Body of pancreas (tissue), 4 donors: ENCODE measurements at regions not wholly inside any gene's neighbourhood (a gene's known extent, or its start where the extent isn't known, plus 50 kb on each side); places are given as distances from the start of the nearest gene placed in this dataset.

Source experiments
- ATAC-seq: fragments of 150-250 bp; one replicate; pipeline ENCODE4 v1.9.1; 2016
- DNase-seq, 4 donors: peaks; one replicate each; pipeline ENCODE4 v3.0.0-alpha.2; 2019
- H3K27ac ChIP-seq, 4 donors: fragments of 200-600 bp; sonication (generic); 1 replicate in 3 of 4; 2 replicates in 1 of 4; pipeline versions ENCODE4 v1.5.1 to v1.6.1; 2016 to 2019; ENCODE audit warnings: mild to moderate bottlenecking in 1 of 4, mixed read lengths in 1 of 4, moderate library complexity in 1 of 4
- H3K27me3 ChIP-seq, 2 donors: fragments of 200-600 bp; sonication (generic); one replicate each; pipeline ENCODE4 v1.6.0; 2016; ENCODE audit warnings: mild to moderate bottlenecking in 1 of 2
- H3K36me3 ChIP-seq, 2 donors: fragments of 200-600 bp; sonication (generic); replicated peaks in 1 of 2; 2 replicates each; pipeline ENCODE4 v1.5.1; 2016; ENCODE audit warnings: low read depth in 2 of 2; ENCODE audit not compliant: insufficient read depth in 1 of 2
- H3K4me1 ChIP-seq: fragments of 200-600 bp; sonication (generic); one replicate; pipeline ENCODE4 v1.6.0; 2016
- H3K4me3 ChIP-seq, 2 donors: fragments of 200-600 bp; sonication (generic); 1 replicate in 1 of 2; 2 replicates in 1 of 2; pipeline ENCODE4 v1.5.1; 2016 to 2019
- H3K9me3 ChIP-seq, 3 donors: fragments of 200-600 bp; sonication (generic); 1 replicate in 2 of 3; 2 replicates in 1 of 3; pipeline ENCODE4 v1.5.1; 2016
- CTCF ChIP-seq, 7 experiments: fragments of 450-650 bp in 4 of 7; fragments of 200-600 bp in 3 of 7; sonication (generic) in 3 of 7; IDR thresholded peaks; one replicate each; pipeline ENCODE4 v1.5.1; 2016 to 2019; ENCODE audit warnings: antibody characterized with exemption in 7 of 7
- POLR2A ChIP-seq, 3 donors: fragments of 450-650 bp; IDR thresholded peaks; one replicate each; pipeline ENCODE4 v1.6.1; 2016; ENCODE audit warnings: antibody characterized with exemption in 3 of 3, mild to moderate bottlenecking in 2 of 3
- WGBS, 2 donors: methylation state at CpG; one replicate each; pipeline ENCODE4 v1.1.5; 2017; 5-methylcytosine and 5-hydroxymethylcytosine counted together
- intact Hi-C: fragments of 100-400 bp; cut with DNase I; formaldehyde crosslinking; loops from one replicate; pipeline ENCODE4 v1.15.1; 2023

DNA sequence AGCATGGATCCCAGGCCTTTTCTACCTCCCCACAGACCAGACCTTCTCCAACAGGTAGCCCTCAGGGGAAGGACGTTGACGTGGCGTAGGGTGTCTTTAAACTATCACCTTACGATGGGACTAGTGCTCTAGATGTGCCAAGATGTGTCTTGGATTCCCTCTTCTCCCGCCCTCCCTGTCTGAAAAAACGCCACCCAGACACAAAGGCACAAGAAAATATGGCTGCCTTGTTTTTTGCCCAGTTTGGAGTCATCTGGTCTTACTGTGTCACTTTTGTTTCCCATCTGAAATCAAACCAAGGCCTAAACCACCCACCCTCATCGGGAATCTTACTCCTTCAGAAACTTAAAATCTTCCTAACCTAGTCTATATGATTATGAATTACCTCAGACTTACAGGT lies 235.4 kb downstream of the OR13H1 start:
- Histone ChIP-seq H3K4me3 (no peak overlapping the region), H3K4me1 (no peaks in the 10 kb centered on the region), H3K27ac (peak overlapping the region in 2 of 4 donors; percentile 25 to 49), H3K9me3 (no peaks in the 10 kb centered on the region), H3K36me3 (no peaks in the 10 kb centered on the region), H3K27me3 (no peaks in the 10 kb centered on the region)
- intact Hi-C loops, result no loop called here
- 94 to 96% methylated on average over 6 to 7 of the region's 7 CpGs for WGBS, 2 donors
- no peak for DNase-seq
- ATAC-seq, result no peak
- no peak for TF ChIP-seq POLR2A (IDR thresholded peaks at IDR 0.05)
- TF ChIP-seq CTCF (IDR thresholded peaks at IDR 0.05), result no peak

DNA sequence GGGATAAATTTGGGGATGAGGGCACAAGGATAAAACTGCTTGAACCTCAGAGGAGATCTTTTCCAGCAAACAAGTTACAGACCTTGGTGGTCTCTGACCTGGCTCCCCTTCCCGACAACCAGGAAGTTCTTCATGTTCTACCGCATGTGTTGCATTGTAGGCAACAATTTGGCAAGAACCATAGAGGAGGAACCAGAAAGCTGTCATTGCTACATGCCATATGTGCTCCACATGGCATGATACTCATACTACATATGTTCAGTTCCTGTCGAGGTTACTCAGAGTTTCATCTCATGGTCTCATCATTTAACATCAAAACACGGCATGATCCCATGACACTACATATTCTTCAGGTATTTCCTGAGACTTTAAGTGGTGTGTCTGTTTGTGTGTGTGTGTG lies 235.9 kb downstream of the OR13H1 start:
- DNase-seq (no peak), ATAC-seq (no peak)
- TF ChIP-seq POLR2A (IDR thresholded peaks at IDR 0.05), result no peak
- TF ChIP-seq CTCF (IDR thresholded peaks at IDR 0.05), result no peak
- Histone ChIP-seq H3K27ac (no peak overlapping the region), H3K27me3 (no peaks in the 10 kb centered on the region), H3K9me3 (no peaks in the 10 kb centered on the region), H3K36me3 (no peaks in the 10 kb centered on the region), H3K4me1 (no peaks in the 10 kb centered on the region), H3K4me3 (no peak overlapping the region)
- intact Hi-C loops, result no loop called here
- WGBS, 2 donors, result 85 to 92% methylated on average over 4 of the region's 4 CpGs

DNA sequence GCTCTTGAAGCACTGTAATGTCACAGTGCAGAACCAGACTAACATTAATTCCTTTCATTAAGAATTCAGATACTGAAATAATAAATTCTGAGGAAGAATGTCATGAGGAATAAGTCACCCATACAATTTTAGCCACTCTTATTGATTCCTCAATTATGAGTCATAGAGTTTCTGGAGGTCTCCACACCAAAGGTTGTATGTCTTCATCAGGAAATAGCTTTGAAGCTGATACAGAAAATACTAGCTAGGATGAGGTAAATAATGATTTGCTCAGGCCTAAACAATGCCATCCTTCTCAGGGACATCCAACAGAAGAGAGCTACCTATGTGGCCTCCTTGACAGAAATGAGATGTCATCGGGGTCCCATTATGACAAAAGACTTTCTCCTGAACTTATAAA lies 238.8 kb downstream of the OR13H1 start:
- Histone ChIP-seq H3K4me3 (no peak overlapping the region), H3K36me3 (no peaks in the 10 kb centered on the region), H3K27me3 (no peaks in the 10 kb centered on the region), H3K27ac (no peak overlapping the region), H3K4me1 (no peaks in the 10 kb centered on the region), H3K9me3 (no peaks in the 10 kb centered on the region)
- no peak for TF ChIP-seq POLR2A (IDR thresholded peaks at IDR 0.05)
- WGBS, 2 donors, result 100% methylated on average over 1 of the region's 1 CpG; no CpG with 5 or more reads in 1 of the 2 donors
- no peak for ATAC-seq
- intact Hi-C loops, result no loop called here
- DNase-seq, result no peak

- no peaks in the 10 kb centered on the region for H3K4me1 ChIP-seq
- TF ChIP-seq CTCF (IDR thresholded peaks at IDR 0.05) (peak in 2 of 7 experiments; percentile 83 to 89), POLR2A (IDR thresholded peaks at IDR 0.05) (no peak)
- H3K27ac ChIP-seq, result peak overlapping the region in 1 of 4 donors; percentile 24
- H3K27me3 ChIP-seq, result no peaks in the 10 kb centered on the region
- intact Hi-C loops, result no loop called here
- DNase-seq (peak in 2 of 4 donors; percentile 87 to 88), ATAC-seq (no peak)
- H3K36me3 ChIP-seq, result no peaks in the 10 kb centered on the region
- WGBS, 2 donors, result 93 to 94% methylated on average over 14 to 15 of the region's 15 CpGs
- H3K4me3 ChIP-seq, result no peak overlapping the region
- H3K9me3 ChIP-seq, result no peaks in the 10 kb centered on the region
These were observed 239.4 kb upstream of the STK26 start for GRCh38 chrX:131783555-131784308.

- Histone ChIP-seq H3K36me3 (no peaks in the 10 kb centered on the region), H3K27ac (no peak overlapping the region), H3K27me3 (no peaks in the 10 kb centered on the region), H3K4me1 (no peaks in the 10 kb centered on the region), H3K9me3 (no peaks in the 10 kb centered on the region), H3K4me3 (no peak overlapping the region)
- TF ChIP-seq POLR2A (IDR thresholded peaks at IDR 0.05) (no peak), CTCF (IDR thresholded peaks at IDR 0.05) (no peak)
- DNase-seq (no peak), ATAC-seq (no peak)
- intact Hi-C loops, result no loop called here
- WGBS, 2 donors, result 95 to 96% methylated on average over 2 of the region's 2 CpGs
These were observed 233.4 kb upstream of the STK26 start for GRCh38 chrX:131789664-131790063.
